NT2/D1 (cell line): ENCODE measurements at regions not wholly inside any gene's neighbourhood (a gene's known extent, or its start where the extent isn't known, plus 50 kb on each side); places are given as distances from the start of the nearest gene placed in this dataset.

ENCODE experiments used
- SUZ12 ChIP-seq: IDR thresholded peaks from 2 replicates; pipeline ENCODE4 v1.6.1; 2011; ENCODE audit not compliant: insufficient read length, insufficient read depth; ENCODE audit errors: extremely low read depth
- ZNF274 ChIP-seq: IDR thresholded peaks from 2 replicates; pipeline ENCODE4 v1.6.1; 2011; ENCODE audit warnings: mild to moderate bottlenecking, low read depth, low read length

- TF ChIP-seq SUZ12 (no peak), ZNF274 (no peak)
Observed at GRCh38 chr9:26727471-26727870, 165.1 kb downstream of the CAAP1 start.
